Left ventricle myocardium superior (tissue), 1 donor: ENCODE measurements at regions not wholly inside any gene's neighbourhood (a gene's known extent, or its start where the extent isn't known, plus 50 kb on each side); places are given as distances from the start of the nearest gene placed in this dataset.
"Not testable (repeated sequence)": the region's sequence is repeated elsewhere in the genome, so short reads cannot be mapped to it uniquely, and the experiment has no call there.

Source experiments
- ATAC-seq: fragments of 200-7000 bp; cut with Tn5 transposase; one replicate; pipeline ENCODE4 v1.9.1; 2020; ENCODE audit warnings: mild to moderate bottlenecking, moderate library complexity
- DNase-seq: peaks from one replicate; pipeline ENCODE4 v3.0.0-alpha.2; 2020
- intact Hi-C: fragments of 100-400 bp; cut with micrococcal nuclease; formaldehyde crosslinking; loops from one replicate; pipeline ENCODE4 v1.11.0; 2022
- donor health status: DM: no; HTN: yes; CAD: no; lungs with severe emphysema.

DNA sequence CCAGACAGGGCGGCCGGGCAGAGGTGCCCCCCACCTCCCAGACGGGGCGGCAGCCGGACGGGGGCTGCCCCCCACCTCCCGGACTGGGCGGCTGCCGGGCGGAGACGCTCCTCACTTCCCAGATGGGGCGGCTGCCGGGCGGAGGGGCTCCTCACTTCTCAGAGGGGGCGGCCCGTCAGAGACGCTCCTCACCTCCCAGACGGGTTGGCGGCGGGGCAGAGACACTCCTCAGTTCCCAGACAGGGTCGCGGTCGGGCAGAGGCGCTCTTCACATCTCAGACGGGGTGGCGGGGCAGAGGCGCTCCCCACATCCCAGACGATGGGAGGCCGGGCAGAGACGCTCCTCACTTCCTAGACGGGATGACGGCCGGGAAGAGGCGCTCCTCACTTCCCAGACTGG is 68.5 kb upstream of the GPC4 start:
- ATAC-seq, intact Hi-C loops, DNase-seq: not testable (repeated sequence)

GRCh38 chrX:133482056-133482952 is 67.0 kb upstream of the GPC4 start:
- no peak for DNase-seq
- ATAC-seq, result no peak

DNA sequence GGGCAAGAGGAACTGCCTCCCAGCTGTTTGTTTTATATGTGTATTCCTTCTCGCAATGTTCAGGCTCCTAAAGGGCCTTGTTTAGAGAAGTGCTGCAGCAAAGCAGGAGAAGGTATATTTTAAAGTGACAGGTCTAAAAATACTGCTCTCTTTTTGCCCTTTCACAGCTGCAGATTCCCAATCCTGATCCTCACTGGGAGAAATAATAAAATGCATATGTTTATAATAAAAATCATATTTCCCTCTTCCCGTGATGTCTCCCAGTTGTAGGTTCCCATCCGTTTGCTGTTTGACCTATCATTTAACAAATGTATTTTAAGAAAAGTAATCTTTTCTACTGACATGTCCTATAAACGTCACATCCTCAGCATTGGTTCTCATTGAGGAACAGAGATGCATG is 62.7 kb upstream of the GPC4 start:
- no peak for ATAC-seq
- no peak for DNase-seq
- intact Hi-C loops, result no loop called here

More at GRCh38 chrX:133482056-133482952, 67.0 kb upstream of the GPC4 start:
- intact Hi-C loops, result no loop called here

GRCh38 chrX:133475953-133476352 is 60.7 kb upstream of the GPC4 start:
- no peak for DNase-seq
- intact Hi-C loops, result no loop called here
- ATAC-seq, result peak; percentile 52

DNA sequence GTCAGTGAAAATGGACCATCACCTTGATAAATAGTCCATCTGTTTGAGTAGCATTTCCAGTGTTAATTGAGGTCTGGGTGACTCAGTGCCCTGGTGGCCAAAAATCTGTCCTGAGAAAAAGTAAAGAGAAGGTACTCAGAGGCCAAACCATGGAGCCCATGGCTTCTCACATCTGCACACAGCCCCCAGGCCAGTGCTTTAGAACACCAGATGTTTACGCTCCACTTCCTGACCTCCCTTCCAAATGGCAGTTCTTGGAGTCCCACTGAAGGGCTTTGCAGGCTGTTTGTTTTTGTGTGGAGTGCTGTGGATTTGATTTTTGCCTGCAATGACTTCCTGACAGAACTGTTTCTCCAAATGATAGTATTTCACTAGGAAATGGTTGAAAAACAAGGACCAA is 60.2 kb upstream of the GPC4 start:
- ATAC-seq, result peak; percentile 96
- DNase-seq, result peak; percentile 37
- intact Hi-C loops, result no loop called here

DNA sequence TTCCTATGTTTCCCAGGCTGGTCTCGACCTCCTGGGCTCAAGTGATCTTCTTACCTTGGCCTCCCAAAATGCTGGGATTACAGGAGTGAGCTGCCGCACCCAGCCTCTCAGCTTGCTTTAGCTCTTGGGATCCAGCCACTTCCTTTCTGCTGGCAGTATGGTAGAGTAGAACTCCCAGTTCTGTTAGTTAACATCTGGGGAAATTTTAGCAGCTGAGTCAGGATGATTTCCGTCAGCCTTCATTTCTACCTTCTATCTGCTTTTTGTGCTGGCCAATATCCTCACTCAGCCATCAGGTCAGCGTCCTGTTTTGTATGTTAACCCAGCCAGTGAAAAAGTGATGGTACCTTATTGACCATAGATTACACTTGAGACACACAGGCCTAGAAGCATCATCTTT is 59.3 kb upstream of the GPC4 start:
- ATAC-seq (peak; percentile 74), DNase-seq (no peak)
- intact Hi-C loops, result no loop called here

DNA sequence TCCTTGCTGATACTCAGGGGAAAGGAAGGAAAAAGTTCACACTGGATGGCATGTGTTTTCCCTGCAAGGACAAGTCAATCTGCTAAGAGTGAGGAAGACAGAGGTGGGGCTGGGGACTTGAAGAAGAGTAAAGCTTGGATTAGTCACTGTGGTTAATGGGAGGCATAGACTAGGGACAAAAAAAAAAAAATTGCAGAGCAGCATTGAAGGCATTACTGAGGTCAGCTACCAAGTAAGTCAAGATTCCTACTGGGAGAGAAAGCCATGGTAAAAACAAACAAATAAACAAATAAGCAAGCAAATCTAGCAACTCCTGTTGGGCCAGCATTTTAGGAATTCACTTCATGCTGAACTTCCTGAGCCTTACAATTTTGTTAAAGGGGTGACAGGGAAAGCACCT is 58.2 kb upstream of the GPC4 start:
- intact Hi-C loops, result no loop called here
- DNase-seq, result no peak
- ATAC-seq, result no peak

DNA sequence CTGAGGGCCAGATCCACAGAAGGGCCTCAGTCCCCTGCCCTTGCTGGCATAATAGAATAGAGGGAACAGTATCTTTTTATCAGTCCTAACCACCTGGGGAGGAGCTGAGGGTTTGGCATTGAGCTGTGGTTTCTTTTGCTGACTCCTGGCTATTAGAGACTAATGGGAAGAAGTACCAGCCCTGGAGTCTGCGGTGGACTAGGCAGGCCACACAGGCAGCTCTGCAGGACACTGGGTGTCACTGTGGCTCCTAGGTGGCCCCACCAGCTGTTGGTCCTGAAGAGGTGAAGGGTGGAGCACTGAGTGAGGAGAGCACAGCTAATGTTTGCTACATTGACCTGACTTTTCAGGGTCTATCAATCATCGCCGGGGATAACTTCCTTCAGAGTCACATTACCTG is 52.8 kb upstream of the GPC4 start:
- intact Hi-C loops, result no loop called here
- no peak for ATAC-seq

GRCh38 chrX:133465254-133465653 is 50.0 kb upstream of the GPC4 start:
- DNase-seq, result no peak
- ATAC-seq, result no peak
- intact Hi-C loops, result no loop called here

More for the DNA sequence above, 52.8 kb upstream of the GPC4 start:
- no peak for DNase-seq
